GM18498 (cell line): ENCODE measurements at regions not wholly inside any gene's neighbourhood (a gene's known extent, or its start where the extent isn't known, plus 50 kb on each side); places are given as distances from the start of the nearest gene placed in this dataset.
"Not testable (repeated sequence)": the region's sequence is repeated elsewhere in the genome, so short reads cannot be mapped to it uniquely, and the experiment has no call there.

Source experiments
- ATAC-seq: cut with Tn5 transposase; IDR thresholded peaks from one replicate; pipeline ENCODE4 v1.9.1; 2021; ENCODE audit warnings: mild to moderate bottlenecking, moderate library complexity; ENCODE audit not compliant: unreplicated experiment

GRCh38 chr10:131556897-131557495 is 245.5 kb upstream of the TCERG1L start:
- ATAC-seq: no peak

GRCh38 chr10:131557956-131558355 is 246.4 kb upstream of the TCERG1L start:
- ATAC-seq: not testable (repeated sequence)

- no peak for ATAC-seq
Observed at GRCh38 chr10:131559450-131559911, 248.0 kb upstream of the TCERG1L start.

- ATAC-seq: no peak
Observed at GRCh38 chr10:131560166-131560565, 248.6 kb upstream of the TCERG1L start.

- ATAC-seq: no peak
Observed at GRCh38 chr10:131560706-131561355, 249.3 kb upstream of the TCERG1L start.

GRCh38 chr10:131561897-131562296 is 250.4 kb upstream of the TCERG1L start:
- no peak for ATAC-seq

GRCh38 chr10:131563411-131563810 is 251.9 kb upstream of the TCERG1L start:
- no peak for ATAC-seq

GRCh38 chr10:131567279-131568162 is 256.0 kb upstream of the TCERG1L start:
- ATAC-seq: no peak

GRCh38 chr10:131568866-131569265 is 257.3 kb upstream of the TCERG1L start:
- no peak for ATAC-seq

- ATAC-seq: no peak
Observed at GRCh38 chr10:131569851-131570715, 258.6 kb upstream of the TCERG1L start.

GRCh38 chr10:131570716-131571307 is 259.3 kb upstream of the TCERG1L start:
- no peak for ATAC-seq

GRCh38 chr10:131571346-131571745 is 259.8 kb upstream of the TCERG1L start:
- no peak for ATAC-seq

- ATAC-seq: no peak
Observed at GRCh38 chr10:131571865-131572264, 260.3 kb upstream of the TCERG1L start.

- ATAC-seq: no peak
Observed at GRCh38 chr10:131573256-131573655, 261.7 kb upstream of the TCERG1L start.

GRCh38 chr10:131573707-131574106 is 262.2 kb upstream of the TCERG1L start:
- ATAC-seq: no peak

- ATAC-seq: no peak
Observed at GRCh38 chr10:131574363-131574706, 262.8 kb upstream of the TCERG1L start.

- ATAC-seq: no peak
Observed at GRCh38 chr10:131574707-131575430, 263.3 kb upstream of the TCERG1L start.

GRCh38 chr10:131575877-131576276 is 264.4 kb upstream of the TCERG1L start:
- no peak for ATAC-seq

- ATAC-seq: no peak
Observed at GRCh38 chr10:131576341-131577177, 265.0 kb upstream of the TCERG1L start.
